Activated naive CD4-positive, alpha-beta T cell treated with anti-CD3 and anti-CD28 coated beads, Interleukin-2, amount 50 U/mL, for 72 hours (primary cell): ENCODE measurements at regions not wholly inside any gene's neighbourhood (a gene's known extent, or its start where the extent isn't known, plus 50 kb on each side); places are given as distances from the start of the nearest gene placed in this dataset.
A peak's percentile ranks its signal among the peaks of the same experiment; 100 is the strongest.

Source experiments
- ATAC-seq, 2 donors: fragments of 150-1000 bp; cut with Tn5 transposase; 2 replicates each; pipeline ENCODE4 v1.10.0; 2021; ENCODE audit warnings: mild to moderate bottlenecking in 2 of 2, moderate library complexity in 2 of 2
- DNase-seq, 2 donors: peaks; one replicate each; pipeline ENCODE4 v3.0.0; 2021 to 2022; ENCODE audit warnings: low spot score in 2 of 2
- H3K27ac Mint-ChIP-seq, 2 donors: one replicate each; pipeline ENCODE4 v1.8.0; 2022; ENCODE audit warnings: mild to moderate bottlenecking in 2 of 2, mixed read lengths in 2 of 2
- H3K36me3 Mint-ChIP-seq, 2 donors: one replicate each; pipeline ENCODE4 v1.8.0; 2022; ENCODE audit warnings: mixed read lengths in 2 of 2
- H3K9me3 Mint-ChIP-seq, 2 donors: one replicate each; pipeline ENCODE4 v1.8.0; 2022; ENCODE audit warnings: mixed read lengths in 2 of 2

DNA sequence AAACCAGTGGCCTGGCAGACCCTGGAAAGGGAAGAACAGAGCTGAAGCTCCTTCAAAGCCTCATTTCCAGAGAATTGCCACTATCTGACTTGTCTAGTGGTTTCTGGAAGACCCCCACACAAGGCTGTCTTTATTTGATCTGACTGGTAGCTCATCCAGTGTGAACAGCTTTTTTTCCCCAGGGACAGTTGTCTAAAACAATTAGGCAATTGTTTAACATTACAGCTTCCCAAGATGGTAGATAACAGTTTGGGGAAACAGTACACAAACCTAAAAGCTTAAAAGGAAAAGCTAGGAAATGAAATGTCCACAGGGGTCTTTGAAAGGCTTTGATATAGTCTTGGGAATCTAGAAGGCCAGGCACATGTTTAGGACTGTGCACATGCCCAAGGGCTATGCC, 203.4 kb upstream of the CTBP2 start:
- ATAC-seq (no peak), DNase-seq (no peak)
- H3K27ac Mint-ChIP-seq = no peak overlapping the region
- no peaks in the 10 kb centered on the region for H3K36me3 Mint-ChIP-seq
- peaks cover 12 to 15% of the 10 kb centered on the region in 2 donors for H3K9me3 Mint-ChIP-seq

DNA sequence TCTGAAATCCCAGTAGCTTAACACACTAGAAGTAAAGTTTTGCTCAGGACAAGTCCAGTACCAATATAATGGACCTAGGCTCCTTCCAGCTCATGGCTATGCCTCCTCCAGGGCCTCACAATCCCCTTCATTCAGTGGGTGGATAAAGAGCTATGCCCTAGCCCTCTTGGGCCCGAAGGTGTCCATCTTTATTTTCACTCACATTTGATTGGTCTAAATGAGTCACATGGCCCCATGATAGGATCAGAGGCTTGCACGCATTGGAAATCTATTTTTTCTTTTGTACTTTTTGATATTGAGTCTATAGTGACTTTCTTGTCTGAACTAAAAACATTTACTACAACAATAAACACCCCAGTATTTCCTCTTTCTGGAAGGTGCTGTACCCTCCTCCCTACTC, 202.6 kb upstream of the CTBP2 start:
- ATAC-seq (no peak), DNase-seq (no peak)
- Mint-ChIP-seq H3K27ac (no peak overlapping the region), H3K9me3 (peaks cover 13 to 17% of the 10 kb centered on the region in 2 donors), H3K36me3 (no peaks in the 10 kb centered on the region)

DNA sequence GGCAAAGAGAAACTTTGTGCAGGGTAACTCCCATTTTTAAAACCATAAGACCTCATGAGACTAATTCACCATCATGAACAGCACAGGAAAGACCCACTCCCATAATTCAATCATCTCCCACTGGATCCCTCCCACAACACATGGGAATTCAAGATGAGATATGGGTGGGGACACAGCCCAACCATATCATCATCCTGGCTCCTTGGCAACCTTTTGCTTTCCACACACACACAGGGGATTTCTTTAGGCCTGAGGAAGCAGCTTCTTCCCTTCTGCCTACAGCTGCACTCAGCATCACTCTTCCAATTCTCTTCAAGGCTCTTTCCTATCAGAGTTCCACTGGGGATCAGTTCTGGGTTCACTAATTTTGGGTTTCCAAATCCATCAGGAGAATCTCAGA, 199.0 kb upstream of the CTBP2 start:
- H3K9me3 Mint-ChIP-seq = peaks cover 5 to 17% of the 10 kb centered on the region in 2 donors
- H3K27ac Mint-ChIP-seq = peak overlapping the region in 1 of 2 donors; percentile 22
- no peaks in the 10 kb centered on the region for H3K36me3 Mint-ChIP-seq
- ATAC-seq (no peak), DNase-seq (no peak)

DNA sequence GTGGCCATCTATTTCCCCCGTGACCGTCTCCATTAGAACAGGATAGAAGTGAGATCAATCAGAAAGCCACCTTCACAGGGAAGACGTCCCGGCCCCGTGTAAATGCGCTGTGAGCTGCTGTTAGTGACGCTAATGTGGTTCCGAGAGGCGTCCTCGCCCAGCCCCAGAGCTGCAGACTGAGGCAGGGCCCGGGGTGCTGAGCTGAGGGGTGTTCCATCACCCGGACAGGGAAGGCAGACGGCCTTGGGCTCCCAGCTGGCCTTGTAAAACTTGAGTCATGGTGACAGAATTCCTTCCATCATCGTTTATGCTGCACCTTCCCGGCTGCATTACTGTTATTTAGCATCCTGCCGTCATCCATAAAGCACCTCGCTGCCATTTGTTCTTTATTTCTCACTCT, 195.3 kb upstream of the CTBP2 start:
- no peak for DNase-seq
- Mint-ChIP-seq H3K27ac (no peak overlapping the region), H3K9me3 (peaks cover 5 to 14% of the 10 kb centered on the region in 2 donors)

DNA sequence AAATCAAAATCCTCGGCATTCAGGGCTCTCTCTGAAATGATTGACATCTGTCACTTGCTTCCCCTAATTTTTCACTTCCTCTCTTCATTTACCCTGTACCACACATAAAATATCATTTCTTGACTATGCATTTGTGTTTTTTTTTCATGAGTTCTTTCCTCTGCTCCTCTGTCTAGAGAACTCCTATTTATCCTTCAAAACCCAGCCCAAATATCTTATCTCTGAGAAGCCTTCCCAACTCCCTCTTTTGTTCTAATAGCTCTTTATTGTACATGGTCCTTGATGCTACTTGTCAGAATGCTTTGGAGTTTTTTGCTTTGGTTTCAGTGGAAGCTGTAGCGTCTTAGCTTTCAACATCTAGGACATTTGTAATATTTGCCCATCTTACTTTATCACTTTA, 190.2 kb upstream of the CTBP2 start:
- H3K27ac Mint-ChIP-seq = no peak overlapping the region
- no peaks in the 10 kb centered on the region for H3K9me3 Mint-ChIP-seq

More for the DNA sequence above, 195.3 kb upstream of the CTBP2 start:
- no peak for ATAC-seq
- no peaks in the 10 kb centered on the region for H3K36me3 Mint-ChIP-seq

DNA sequence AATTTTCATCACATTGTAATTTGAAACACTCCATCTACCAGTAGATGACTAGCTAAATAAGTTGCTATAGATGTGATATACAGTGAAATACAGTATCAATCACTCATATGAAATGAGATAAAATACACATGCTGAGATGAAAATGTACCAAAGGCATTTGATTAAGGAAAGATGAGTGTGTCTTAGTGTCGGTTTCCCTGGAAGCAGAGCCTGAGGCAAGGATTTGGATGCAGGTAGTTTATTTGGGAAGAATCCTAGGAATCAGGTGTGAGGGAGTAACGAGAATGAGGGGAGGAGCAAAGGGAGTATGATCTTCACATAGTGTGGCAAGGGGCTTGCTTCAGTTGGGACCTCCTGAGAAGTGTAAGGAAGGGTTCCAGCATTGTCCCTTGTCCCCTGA, 188.2 kb upstream of the CTBP2 start:
- no peaks in the 10 kb centered on the region for H3K36me3 Mint-ChIP-seq
- no peak overlapping the region for H3K27ac Mint-ChIP-seq
- H3K9me3 Mint-ChIP-seq = no peaks in the 10 kb centered on the region
- DNase-seq (no peak), ATAC-seq (no peak)

More for the DNA sequence above, 190.2 kb upstream of the CTBP2 start:
- ATAC-seq (no peak), DNase-seq (no peak)
- no peaks in the 10 kb centered on the region for H3K36me3 Mint-ChIP-seq

DNA sequence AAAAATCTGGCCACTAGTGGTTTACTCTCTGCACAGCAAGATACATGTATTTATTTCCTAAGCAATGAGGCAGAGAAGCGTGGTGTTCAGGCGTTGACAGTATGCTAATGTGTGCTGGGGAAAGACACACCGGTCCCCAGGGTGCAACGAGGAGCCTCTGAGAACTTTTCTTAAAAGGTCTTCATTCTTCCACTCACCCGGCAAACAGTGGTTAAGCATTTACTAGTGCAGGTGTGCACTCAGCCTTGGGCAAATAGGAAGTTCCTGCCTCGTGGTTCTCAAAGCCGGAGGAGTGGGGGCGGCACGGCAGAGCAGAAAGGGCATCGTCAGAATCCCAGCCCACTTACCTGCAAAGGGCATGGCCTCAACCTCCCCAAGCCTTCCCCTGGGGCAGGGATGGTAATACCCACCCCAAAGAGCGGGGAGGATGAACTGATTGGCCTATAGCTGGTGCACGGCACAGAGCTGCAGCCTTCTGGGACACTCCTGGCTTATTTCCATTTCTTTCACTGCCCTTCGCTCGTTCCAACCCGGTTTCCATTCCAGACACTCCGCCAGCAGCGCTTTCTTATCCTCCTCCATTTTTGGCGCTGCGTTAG, 184.3 kb upstream of the CTBP2 start:
- H3K9me3 Mint-ChIP-seq = no peaks in the 10 kb centered on the region
- no peaks in the 10 kb centered on the region for H3K36me3 Mint-ChIP-seq
- ATAC-seq (no peak), DNase-seq (no peak)
- H3K27ac Mint-ChIP-seq = no peak overlapping the region

DNA sequence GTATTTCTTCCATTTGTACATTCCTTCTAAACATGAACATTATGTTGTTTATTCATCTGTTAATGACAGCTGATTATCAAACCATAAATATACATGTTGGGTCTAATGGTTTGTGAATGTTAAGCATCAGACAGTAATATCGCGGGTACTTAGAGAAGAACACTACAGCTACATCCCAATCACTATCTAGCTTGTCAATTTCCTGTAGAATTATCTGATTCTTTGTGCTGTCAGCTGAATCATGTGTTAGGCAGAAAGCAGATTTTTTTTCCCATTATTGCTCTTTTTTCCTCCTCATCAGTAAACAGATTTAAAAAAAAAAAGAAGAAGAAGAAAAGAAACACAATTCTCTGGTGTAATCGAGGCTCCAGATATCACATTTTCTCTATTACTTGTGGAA, 183.6 kb upstream of the CTBP2 start:
- no peak for DNase-seq
- no peaks in the 10 kb centered on the region for H3K9me3 Mint-ChIP-seq
- no peak for ATAC-seq
- H3K27ac Mint-ChIP-seq = no peak overlapping the region
- no peaks in the 10 kb centered on the region for H3K36me3 Mint-ChIP-seq

DNA sequence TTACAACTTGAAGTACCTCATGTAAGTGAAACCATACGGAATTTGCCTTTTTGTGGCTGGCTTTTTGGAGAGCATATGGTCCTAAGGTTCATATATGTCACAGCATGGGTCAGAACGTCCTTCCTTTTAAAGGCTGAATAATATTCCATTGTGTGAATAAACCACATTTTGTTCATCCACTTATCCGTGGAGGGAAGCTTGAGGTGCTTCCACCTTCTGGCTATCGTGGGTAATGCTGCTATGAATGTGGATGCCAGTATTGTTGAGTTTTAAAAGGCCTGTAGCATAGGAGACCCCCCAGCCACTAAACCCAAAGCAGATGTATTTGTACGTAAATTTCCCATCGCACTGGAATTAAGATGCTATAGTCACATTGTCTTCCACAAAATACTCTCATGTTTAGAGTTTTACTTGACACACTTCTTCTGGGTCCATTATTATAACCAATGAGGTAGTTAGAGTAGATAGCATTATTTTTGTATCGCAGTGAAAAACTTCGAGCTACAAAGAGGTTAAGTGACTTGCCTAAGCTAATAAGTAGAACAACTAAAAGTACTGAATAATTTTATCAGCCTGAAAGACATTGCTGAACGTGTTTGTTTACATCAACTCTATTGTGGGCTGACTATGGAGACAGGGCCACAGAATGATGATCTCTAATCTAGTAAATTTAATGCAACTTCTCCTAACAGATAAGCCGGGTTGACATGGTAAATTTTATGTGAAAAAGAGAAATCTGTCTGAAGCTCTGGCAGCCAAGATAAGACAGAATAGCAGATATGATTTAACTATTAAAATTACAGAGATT, 183.0 kb upstream of the CTBP2 start:
- DNase-seq = no peak
- H3K9me3 Mint-ChIP-seq = peaks cover under 1 to 1% of the 10 kb centered on the region in 2 donors
- no peaks in the 10 kb centered on the region for H3K36me3 Mint-ChIP-seq
- H3K27ac Mint-ChIP-seq = no peak overlapping the region
- no peak for ATAC-seq

DNA sequence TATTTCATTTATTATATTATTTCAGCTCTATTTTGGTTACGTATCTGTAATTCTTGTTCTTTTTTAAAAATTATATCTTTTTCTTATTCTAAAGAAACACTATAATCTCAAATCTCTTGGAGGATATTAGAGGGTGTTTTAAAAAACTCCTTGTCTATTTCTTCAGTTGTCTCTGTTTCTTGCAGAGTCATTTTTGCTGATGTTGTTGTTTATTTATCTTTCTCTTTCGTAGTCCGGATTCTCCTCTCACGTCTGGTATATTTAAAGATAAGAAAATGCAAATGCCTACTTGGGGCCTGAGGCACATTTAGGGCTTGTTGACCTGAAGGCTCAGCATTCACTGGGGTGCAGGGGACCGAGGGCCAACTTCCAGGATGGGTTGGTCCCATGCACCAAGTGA, 181.2 kb upstream of the CTBP2 start:
- no peaks in the 10 kb centered on the region for H3K36me3 Mint-ChIP-seq
- H3K27ac Mint-ChIP-seq = no peak overlapping the region
- DNase-seq = no peak
- no peak for ATAC-seq
- peaks cover 4 to 5% of the 10 kb centered on the region in 2 donors for H3K9me3 Mint-ChIP-seq

DNA sequence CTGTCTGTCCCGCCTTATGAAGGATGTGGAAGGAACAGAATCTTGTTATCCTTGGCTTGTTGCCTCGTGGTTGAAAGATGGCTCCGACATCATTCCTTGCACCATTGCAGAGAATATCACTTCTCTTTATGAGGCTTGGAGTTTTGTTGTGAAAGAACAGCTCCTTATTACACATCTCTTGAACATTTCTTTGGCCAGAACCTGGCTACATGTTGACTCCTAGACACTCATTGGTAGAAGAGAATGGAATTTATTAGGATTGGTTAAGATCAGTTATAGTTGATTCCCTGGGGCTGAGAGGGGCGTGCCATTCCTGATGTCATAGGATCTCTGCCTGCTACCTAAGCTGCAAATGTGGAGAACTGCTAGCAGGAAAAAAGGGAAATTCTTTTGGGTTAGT, 180.5 kb upstream of the CTBP2 start:
- ATAC-seq (no peak), DNase-seq (no peak)
- Mint-ChIP-seq H3K27ac (no peak overlapping the region), H3K9me3 (peaks cover 5 to 7% of the 10 kb centered on the region in 2 donors), H3K36me3 (no peaks in the 10 kb centered on the region)

DNA sequence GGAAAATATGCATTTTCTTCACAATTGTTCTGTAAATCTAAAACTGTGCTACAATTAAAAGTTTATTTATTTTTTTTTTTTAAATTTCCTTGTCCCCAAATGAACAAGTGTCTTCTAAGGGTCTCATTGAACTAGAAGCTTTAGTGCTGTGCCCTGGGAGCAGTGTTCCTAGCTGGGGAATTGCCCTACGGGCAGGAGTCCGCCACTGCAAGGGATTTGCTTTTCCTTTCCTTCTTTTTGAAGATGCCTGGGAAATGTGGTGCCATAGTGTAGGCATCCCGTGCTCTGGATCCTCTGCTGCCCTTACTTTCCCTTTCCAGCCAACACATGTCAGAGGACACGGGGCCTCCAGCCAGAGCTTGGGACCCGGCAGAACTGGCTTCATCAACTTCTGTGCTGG, 177.1 kb upstream of the CTBP2 start:
- DNase-seq (no peak), ATAC-seq (no peak)
- peaks cover 8 to 9% of the 10 kb centered on the region in 2 donors for H3K9me3 Mint-ChIP-seq
- H3K36me3 Mint-ChIP-seq = no peaks in the 10 kb centered on the region
- no peak overlapping the region for H3K27ac Mint-ChIP-seq

DNA sequence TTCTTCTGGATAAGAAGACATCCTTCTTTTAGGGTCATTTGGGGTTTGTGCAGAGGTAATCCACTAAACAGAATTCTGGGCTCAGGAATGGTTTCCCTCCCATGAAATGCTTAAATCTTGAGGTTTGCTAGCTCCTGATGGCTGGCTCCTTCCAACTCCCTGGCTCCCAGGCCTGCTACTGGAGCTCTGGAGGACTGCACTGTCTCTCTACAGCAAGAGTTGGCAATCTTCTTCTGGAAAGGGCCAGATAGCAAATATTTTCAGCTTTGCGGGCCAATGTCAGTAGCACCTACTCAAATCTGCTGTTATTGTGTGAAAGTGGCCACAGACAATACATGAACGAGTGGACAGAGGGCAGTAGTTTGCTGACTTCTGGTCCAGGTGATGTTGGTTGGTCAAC, 174.2 kb upstream of the CTBP2 start:
- Mint-ChIP-seq H3K27ac (no peak overlapping the region), H3K36me3 (no peaks in the 10 kb centered on the region), H3K9me3 (peaks cover 8 to 9% of the 10 kb centered on the region in 2 donors)
- DNase-seq = no peak
- ATAC-seq = no peak

DNA sequence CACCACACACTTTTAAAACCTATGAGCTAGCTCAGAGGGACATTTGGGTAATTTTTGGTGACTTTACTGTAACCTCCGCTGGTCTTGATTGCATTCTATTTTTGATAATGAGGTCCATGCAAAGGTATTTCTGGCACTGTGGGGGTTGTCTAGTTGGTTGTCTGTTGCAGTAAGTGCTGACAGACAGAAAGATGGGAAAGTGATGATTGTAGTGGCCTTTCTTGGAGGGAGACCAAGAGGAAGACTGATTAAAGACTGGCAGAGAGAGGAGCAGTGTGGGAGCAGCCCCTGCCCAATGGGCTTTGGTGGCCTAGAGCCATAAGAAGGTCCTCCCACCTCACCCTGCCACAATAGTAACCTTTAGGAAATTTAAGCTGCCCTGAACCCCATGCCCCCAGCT, 173.4 kb upstream of the CTBP2 start:
- Mint-ChIP-seq H3K9me3 (peaks cover 8 to 9% of the 10 kb centered on the region in 2 donors), H3K36me3 (no peaks in the 10 kb centered on the region), H3K27ac (no peak overlapping the region)
- ATAC-seq (no peak), DNase-seq (no peak)

DNA sequence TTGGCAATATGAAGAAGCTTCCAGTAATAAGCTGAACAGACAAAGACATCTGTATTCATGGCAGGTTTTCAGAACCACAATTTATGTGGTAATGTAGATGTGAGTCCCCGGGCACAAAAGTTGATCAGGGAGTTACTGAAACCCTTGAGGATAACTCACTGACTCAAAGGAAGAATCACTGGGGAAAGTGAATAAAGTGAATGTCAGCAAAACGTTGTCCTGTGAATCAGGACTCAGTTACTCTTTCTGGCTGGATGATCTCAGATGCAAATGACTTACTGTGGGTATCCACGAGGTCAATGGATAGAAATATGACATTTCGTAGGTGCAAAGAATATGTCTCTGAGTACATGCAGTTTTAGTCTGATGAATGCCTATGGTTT, 172.8 kb upstream of the CTBP2 start:
- Mint-ChIP-seq H3K9me3 (peaks cover 6 to 10% of the 10 kb centered on the region in 2 donors), H3K27ac (no peak overlapping the region), H3K36me3 (no peaks in the 10 kb centered on the region)
- DNase-seq (no peak), ATAC-seq (no peak)

DNA sequence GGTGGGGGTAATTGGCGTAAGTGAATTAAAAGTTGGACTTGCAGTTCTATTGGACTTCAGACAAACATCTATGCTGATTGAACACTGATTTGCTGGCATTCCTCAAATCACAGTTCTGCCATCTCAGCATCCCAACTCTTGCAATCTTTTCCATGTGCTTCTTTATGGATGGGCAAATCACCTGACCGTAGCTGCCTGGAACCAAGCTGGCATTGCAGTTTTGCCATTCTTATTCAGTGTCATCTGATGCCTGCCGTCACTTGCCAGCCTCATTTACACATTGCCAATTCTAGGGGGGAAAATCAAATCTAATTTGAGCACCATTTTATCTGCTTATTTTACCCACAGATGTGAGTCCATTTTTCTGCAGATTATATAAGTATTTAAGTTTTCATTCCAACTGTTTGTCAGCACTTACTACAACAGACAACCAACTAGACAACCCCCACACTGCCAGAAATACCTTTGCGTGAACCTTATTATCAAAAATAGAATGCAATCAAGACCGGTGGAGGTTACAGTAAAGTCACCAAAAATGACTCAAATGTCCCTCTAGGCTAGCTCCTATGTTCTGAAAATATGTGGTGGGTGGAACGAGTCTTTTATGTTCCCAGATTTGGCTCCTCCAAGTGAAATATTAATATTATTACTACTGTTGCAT, 172.3 kb upstream of the CTBP2 start:
- Mint-ChIP-seq H3K27ac (no peak overlapping the region), H3K36me3 (no peaks in the 10 kb centered on the region), H3K9me3 (peaks cover 3 to 10% of the 10 kb centered on the region in 2 donors)
- no peak for ATAC-seq
- DNase-seq = no peak

DNA sequence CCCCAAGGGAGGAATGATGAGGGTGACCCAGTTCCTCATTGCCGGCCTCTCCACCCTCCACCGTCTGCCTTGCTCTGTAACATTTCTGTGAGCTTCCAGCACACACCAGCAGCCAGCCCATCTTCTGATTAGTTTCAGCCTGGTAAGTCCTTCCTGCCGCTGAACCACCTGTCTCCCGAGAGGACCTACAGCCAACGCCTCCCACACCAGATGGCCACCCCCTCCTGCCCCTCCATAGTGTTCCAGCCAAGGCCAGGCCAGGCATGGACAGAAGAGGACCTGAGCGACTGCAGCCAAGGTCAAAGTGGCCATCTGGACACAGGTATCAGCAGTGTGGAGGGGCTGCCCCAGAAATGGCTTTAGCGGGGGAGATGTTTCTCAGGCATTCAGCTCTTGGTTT, 170.7 kb upstream of the CTBP2 start:
- Mint-ChIP-seq H3K9me3 (peaks cover 5 to 10% of the 10 kb centered on the region in 2 donors), H3K27ac (no peak overlapping the region), H3K36me3 (no peaks in the 10 kb centered on the region)
- DNase-seq (no peak), ATAC-seq (no peak)

DNA sequence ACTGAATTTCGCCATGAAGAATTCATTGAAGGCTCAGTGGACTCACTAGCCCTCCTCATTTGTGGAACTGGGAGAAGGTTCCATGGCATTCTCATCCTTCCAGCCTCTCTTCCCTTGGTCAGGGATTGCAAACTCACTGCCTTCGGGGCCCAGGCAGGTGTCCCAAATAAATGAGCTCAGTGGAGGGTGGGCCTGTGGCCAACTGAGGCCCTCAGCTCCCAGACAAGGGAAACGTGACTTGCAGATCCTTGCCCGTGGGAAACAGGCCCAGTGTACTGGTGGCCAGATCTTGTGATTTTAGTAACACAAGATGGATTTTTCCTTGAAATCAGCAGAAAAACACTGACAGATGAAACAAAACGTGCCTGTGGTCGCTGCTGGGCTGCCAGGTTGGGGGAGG, 168.7 kb upstream of the CTBP2 start:
- ATAC-seq (no peak), DNase-seq (no peak)
- Mint-ChIP-seq H3K36me3 (peaks cover under 1 to 1% of the 10 kb centered on the region in 2 donors), H3K9me3 (peaks cover 12 to 15% of the 10 kb centered on the region in 2 donors), H3K27ac (no peak overlapping the region)
